HFFc6 (cell line): ENCODE measurements at regions not wholly inside any gene's neighbourhood (a gene's known extent, or its start where the extent isn't known, plus 50 kb on each side); places are given as distances from the start of the nearest gene placed in this dataset.

Experiments used
- DNase-seq: peaks from one replicate; pipeline ENCODE4 v3.0.0-alpha.2; 2018
- H3K27ac Mint-ChIP-seq: 2 replicates; pipeline ENCODE4 v1.8.0; 2020; ENCODE audit warnings: mild to moderate bottlenecking, mixed read lengths
- H3K27me3 Mint-ChIP-seq: 2 replicates; pipeline ENCODE4 v1.8.0; 2021; ENCODE audit warnings: mild to moderate bottlenecking, moderate library complexity, mixed read lengths; ENCODE audit not compliant: insufficient read depth
- H3K36me3 Mint-ChIP-seq: 2 replicates; pipeline ENCODE4 v1.8.0; 2021; ENCODE audit warnings: low read depth, mixed read lengths
- H3K4me1 Mint-ChIP-seq: 2 replicates; pipeline ENCODE4 v1.8.0; 2020; ENCODE audit warnings: low read depth, mixed read lengths
- H3K4me3 Mint-ChIP-seq: 2 replicates; pipeline ENCODE4 v1.8.0; 2020; ENCODE audit warnings: mild to moderate bottlenecking, moderate library complexity, mixed read lengths
- H3K9me3 Mint-ChIP-seq: 2 replicates; pipeline ENCODE4 v1.8.0; 2020; ENCODE audit warnings: mild to moderate bottlenecking, mixed read lengths
- TF ChIP-seq, protein P1 (sequence below): fragments of 200-600 bp; sonication (generic); IDR thresholded peaks from 2 replicates; pipeline ENCODE4 v1.5.0; 2021; ENCODE audit warnings: antibody characterized with exemption, mild to moderate bottlenecking

DNA sequence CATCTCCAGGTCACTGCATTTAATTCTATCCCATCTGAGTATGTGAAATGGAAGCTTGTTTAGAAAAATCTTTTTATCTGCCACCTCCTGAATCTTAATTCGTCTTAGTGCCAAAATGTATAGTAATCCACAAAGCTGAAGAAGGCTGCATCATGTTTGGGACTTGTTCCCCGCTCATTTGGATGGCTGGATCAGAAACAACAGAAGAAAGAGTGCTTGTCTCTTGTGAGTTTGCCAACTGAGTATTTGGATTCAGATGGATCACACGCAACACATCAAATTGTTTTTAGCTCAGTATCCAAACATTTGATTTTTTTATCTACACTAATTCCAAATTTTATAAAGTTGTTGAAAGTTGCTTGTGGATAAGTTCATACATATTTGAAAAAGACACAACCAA is 197.2 kb upstream of the PAPPA start:
- Mint-ChIP-seq H3K36me3 (peaks cover 3% of the 10 kb centered on the region), H3K9me3 (no peaks in the 10 kb centered on the region), H3K4me1 (peaks cover 44% of the 10 kb centered on the region), H3K27me3 (no peaks in the 10 kb centered on the region), H3K4me3 (no peak overlapping the region), H3K27ac (no peak overlapping the region)
- TF ChIP-seq, protein P1, sequence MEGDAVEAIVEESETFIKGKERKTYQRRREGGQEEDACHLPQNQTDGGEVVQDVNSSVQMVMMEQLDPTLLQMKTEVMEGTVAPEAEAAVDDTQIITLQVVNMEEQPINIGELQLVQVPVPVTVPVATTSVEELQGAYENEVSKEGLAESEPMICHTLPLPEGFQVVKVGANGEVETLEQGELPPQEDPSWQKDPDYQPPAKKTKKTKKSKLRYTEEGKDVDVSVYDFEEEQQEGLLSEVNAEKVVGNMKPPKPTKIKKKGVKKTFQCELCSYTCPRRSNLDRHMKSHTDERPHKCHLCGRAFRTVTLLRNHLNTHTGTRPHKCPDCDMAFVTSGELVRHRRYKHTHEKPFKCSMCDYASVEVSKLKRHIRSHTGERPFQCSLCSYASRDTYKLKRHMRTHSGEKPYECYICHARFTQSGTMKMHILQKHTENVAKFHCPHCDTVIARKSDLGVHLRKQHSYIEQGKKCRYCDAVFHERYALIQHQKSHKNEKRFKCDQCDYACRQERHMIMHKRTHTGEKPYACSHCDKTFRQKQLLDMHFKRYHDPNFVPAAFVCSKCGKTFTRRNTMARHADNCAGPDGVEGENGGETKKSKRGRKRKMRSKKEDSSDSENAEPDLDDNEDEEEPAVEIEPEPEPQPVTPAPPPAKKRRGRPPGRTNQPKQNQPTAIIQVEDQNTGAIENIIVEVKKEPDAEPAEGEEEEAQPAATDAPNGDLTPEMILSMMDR = no peak
- no peak for DNase-seq

DNA sequence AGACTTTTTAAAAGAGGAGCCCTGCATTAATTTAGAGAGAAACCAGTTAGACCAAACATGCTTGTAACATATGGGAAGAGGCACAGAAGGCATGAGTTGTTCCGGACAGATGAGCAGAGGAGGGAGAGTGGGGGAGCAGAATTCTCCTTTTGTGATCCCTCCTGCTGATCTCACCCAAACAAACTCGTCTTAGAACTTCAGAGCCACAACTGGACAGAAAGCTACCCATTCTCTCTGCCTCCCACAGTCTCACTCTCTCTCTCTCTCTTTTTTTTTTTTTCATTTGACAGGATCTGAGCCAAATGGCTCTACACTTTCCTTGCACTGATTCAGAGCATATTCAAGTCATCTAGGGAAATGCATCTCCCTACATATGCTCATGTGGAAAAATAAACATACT is 196.0 kb upstream of the PAPPA start:
- DNase-seq = no peak
- H3K27ac Mint-ChIP-seq = peak overlapping the region; percentile 4; the same call in 1 of the 2 replicates
- peaks cover 32% of the 10 kb centered on the region for H3K4me1 Mint-ChIP-seq
- H3K9me3 Mint-ChIP-seq = no peaks in the 10 kb centered on the region
- H3K36me3 Mint-ChIP-seq = peaks cover 6% of the 10 kb centered on the region
- no peaks in the 10 kb centered on the region for H3K27me3 Mint-ChIP-seq
- TF ChIP-seq, protein P1 = no peak
- no peak overlapping the region for H3K4me3 Mint-ChIP-seq

DNA sequence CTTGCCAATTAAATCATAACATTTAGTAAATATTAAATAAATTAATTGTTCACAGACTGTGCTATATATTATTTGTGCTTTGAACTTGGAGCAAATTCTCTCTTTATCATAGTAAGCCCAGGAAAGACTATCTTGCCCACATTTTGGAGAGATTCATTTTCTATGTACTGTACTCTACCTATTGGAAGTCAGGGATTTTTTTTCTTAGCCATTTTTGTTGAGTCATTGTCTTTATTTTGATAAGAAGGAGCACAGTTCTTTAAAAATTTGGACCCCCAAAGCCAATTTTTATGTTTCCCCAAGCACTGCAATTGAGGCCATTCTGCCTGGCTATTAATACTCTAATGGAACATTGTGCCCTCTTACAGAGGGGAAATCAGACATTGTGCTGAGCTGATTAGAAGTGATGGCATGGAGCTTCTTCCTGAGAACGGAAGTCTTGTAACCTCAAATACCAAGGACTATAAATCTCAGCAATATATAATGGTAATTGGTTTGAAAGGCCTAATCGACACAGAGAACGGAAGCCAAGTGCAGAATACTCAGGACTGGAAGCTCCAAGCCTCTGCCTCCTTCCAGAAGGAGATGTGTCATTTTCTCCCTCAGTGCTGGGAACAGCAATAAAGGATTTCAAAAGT is 188.8 kb upstream of the PAPPA start:
- H3K27me3 Mint-ChIP-seq = no peaks in the 10 kb centered on the region
- H3K4me1 Mint-ChIP-seq = peaks cover 28% of the 10 kb centered on the region
- peak; percentile 18 for DNase-seq
- H3K27ac Mint-ChIP-seq = peak overlapping the region; percentile 21; the same call in 1 of the 2 replicates
- H3K9me3 Mint-ChIP-seq = no peaks in the 10 kb centered on the region
- TF ChIP-seq, protein P1 = no peak
- H3K36me3 Mint-ChIP-seq = peaks cover 6% of the 10 kb centered on the region
- no peak overlapping the region for H3K4me3 Mint-ChIP-seq

DNA sequence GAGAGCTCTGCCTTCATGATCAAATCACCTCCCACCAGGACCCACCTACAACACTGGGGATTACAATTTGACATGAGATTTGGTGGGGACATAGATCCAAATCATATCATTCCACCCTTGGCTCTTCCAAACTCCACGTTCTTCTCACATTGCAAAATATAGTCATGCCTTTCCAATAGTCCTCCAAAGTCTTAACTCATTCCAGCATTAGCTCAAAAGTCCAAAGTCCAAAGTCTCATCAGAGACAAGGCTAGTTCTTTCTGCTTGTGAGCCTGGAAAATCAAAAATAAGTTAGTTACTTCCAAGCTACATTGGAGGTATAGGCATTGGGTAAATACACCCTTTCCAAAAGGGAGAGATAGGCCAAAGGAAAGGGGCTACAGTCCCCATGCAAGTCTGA is 186.9 kb upstream of the PAPPA start:
- TF ChIP-seq, protein P1 = no peak
- H3K27me3 Mint-ChIP-seq = no peaks in the 10 kb centered on the region
- H3K9me3 Mint-ChIP-seq = no peaks in the 10 kb centered on the region
- no peak overlapping the region for H3K27ac Mint-ChIP-seq
- H3K4me3 Mint-ChIP-seq = no peak overlapping the region
- H3K36me3 Mint-ChIP-seq = no peaks in the 10 kb centered on the region; the same call in 1 of the 2 replicates
- peaks cover 28% of the 10 kb centered on the region for H3K4me1 Mint-ChIP-seq
- DNase-seq = no peak

DNA sequence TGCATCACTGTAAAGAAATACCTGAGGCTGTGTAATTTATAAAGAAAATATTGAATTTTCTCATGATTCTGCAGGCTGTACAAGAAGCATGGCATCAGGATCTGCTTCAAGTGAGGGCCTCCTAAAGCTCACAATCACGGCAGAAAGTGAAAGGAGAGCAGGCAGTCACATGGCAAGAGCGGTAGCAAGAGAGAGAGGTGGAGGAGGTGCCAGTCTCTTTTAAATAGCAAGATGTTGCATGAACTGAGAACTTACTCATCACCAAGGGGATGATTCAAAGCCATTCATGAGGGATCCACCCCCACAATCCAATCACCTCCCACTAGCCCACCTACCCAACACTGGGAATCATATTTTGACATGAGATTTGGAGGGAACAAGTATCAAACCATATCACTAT is 184.5 kb upstream of the PAPPA start:
- no peak for DNase-seq
- H3K27ac Mint-ChIP-seq = no peak overlapping the region
- H3K36me3 Mint-ChIP-seq = no peaks in the 10 kb centered on the region
- no peaks in the 10 kb centered on the region for H3K27me3 Mint-ChIP-seq
- H3K4me1 Mint-ChIP-seq = peaks cover 43% of the 10 kb centered on the region
- TF ChIP-seq, protein P1 = no peak
- no peaks in the 10 kb centered on the region for H3K9me3 Mint-ChIP-seq
- no peak overlapping the region for H3K4me3 Mint-ChIP-seq
